NT2/D1 (cell line): ENCODE measurements at regions not wholly inside any gene's neighbourhood (a gene's known extent, or its start where the extent isn't known, plus 50 kb on each side); places are given as distances from the start of the nearest gene placed in this dataset.

Source experiments
- DNase-seq: peaks from one replicate; pipeline ENCODE4 v3.0.0-alpha.2; 2011; ENCODE audit warnings: low read depth, low spot score
- H3K27me3 ChIP-seq: 2 replicates; pipeline ENCODE4 v1.6.0; 2011; ENCODE audit warnings: mild to moderate bottlenecking; ENCODE audit not compliant: insufficient read length, insufficient read depth
- H3K36me3 ChIP-seq: 2 replicates; pipeline ENCODE4 v1.6.1; 2011; ENCODE audit warnings: mild to moderate bottlenecking, low read length, mixed read lengths; ENCODE audit not compliant: insufficient read depth, insufficient read length
- H3K4me1 ChIP-seq: 2 replicates; pipeline ENCODE4 v1.5.1; 2011; ENCODE audit not compliant: insufficient read depth, insufficient read length
- H3K4me3 ChIP-seq: 2 replicates; pipeline ENCODE4 v1.5.1; 2011; ENCODE audit warnings: low read depth; ENCODE audit not compliant: insufficient read length
- H3K9ac ChIP-seq: 2 replicates; pipeline ENCODE4 v1.6.0; 2011; ENCODE audit warnings: low read depth; ENCODE audit not compliant: insufficient read length
- H3K9me3 ChIP-seq: 2 replicates; pipeline ENCODE4 v1.5.1; 2011; ENCODE audit warnings: mild to moderate bottlenecking, low read length; ENCODE audit not compliant: insufficient read depth
- SUZ12 ChIP-seq: IDR thresholded peaks from 2 replicates; pipeline ENCODE4 v1.6.1; 2011; ENCODE audit not compliant: insufficient read length, insufficient read depth; ENCODE audit errors: extremely low read depth
- YY1 ChIP-seq: IDR thresholded peaks from 2 replicates; pipeline ENCODE4 v1.6.1; 2011; ENCODE audit not compliant: insufficient read length, insufficient read depth
- ZNF274 ChIP-seq: IDR thresholded peaks from 2 replicates; pipeline ENCODE4 v1.6.1; 2011; ENCODE audit warnings: mild to moderate bottlenecking, low read depth, low read length

DNA sequence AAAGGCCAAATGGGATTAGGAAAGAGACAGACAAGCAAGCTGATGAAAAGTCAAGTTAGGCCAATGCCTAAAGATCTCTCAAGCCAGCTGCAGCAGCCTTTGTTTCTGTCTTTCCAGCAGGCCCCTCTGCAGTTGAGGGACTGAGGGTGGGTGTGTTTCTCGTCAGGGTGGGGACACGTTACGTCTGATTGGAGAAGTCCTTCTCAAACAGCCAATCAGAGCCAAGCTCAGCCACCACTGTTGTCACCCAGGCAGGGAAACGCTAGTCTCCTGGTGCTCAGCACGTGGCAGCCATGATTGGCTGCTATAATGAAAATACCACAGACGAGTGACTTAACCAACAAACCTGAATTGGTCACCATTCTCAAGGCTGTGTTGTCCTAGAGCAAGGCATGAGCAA is 177.1 kb upstream of the LCORL start:
- DNase-seq: no peak
- Histone ChIP-seq H3K4me1 (no peaks in the 10 kb centered on the region), H3K9me3 (no peaks in the 10 kb centered on the region), H3K27me3 (no peaks in the 10 kb centered on the region), H3K9ac (no peak overlapping the region), H3K4me3 (no peak overlapping the region), H3K36me3 (no peaks in the 10 kb centered on the region)
- no peak for TF ChIP-seq SUZ12

DNA sequence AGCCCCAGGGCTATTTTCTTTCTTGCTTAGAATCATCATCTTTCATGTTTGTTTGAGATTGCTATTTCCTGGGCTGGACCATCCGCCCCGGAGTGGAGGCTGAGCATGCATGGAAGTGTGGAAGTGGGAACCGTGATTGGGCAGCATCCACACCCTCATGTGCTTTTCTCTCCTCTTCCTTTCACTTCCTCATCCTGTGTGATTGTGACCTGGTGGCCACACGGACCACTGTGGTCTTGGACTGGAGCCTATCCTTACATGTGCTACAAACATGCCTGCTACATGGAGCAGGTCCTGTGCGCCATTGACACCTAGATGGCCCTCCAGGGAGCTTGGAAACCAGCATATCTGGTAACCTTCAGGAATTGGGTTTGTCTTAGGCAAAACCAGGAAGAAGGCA is 175.9 kb upstream of the LCORL start:
- Histone ChIP-seq H3K9me3 (no peaks in the 10 kb centered on the region), H3K9ac (no peak overlapping the region), H3K4me3 (no peak overlapping the region), H3K36me3 (no peaks in the 10 kb centered on the region), H3K27me3 (no peaks in the 10 kb centered on the region), H3K4me1 (no peaks in the 10 kb centered on the region)
- DNase-seq: no peak
- TF ChIP-seq SUZ12 (no peak), YY1 (no peak), ZNF274 (no peak)

GRCh38 chr4:18194278-18194677 is 172.7 kb upstream of the LCORL start:
- Histone ChIP-seq H3K4me3 (no peak overlapping the region), H3K4me1 (no peaks in the 10 kb centered on the region), H3K9ac (no peak overlapping the region), H3K36me3 (no peaks in the 10 kb centered on the region), H3K9me3 (no peaks in the 10 kb centered on the region), H3K27me3 (no peaks in the 10 kb centered on the region)
- no peak for DNase-seq
- no peak for TF ChIP-seq SUZ12
- TF ChIP-seq YY1: no peak
- TF ChIP-seq ZNF274: no peak

GRCh38 chr4:18192901-18193300 is 171.3 kb upstream of the LCORL start:
- Histone ChIP-seq H3K9ac (no peak overlapping the region), H3K27me3 (no peaks in the 10 kb centered on the region), H3K4me3 (no peak overlapping the region), H3K9me3 (no peaks in the 10 kb centered on the region), H3K4me1 (no peaks in the 10 kb centered on the region), H3K36me3 (no peaks in the 10 kb centered on the region)
- TF ChIP-seq ZNF274: no peak
- TF ChIP-seq SUZ12: no peak
- no peak for DNase-seq

- no peak for TF ChIP-seq ZNF274
- no peak for TF ChIP-seq SUZ12
- TF ChIP-seq YY1: no peak
- H3K4me1 ChIP-seq: no peaks in the 10 kb centered on the region
- no peak overlapping the region for H3K4me3 ChIP-seq
- no peaks in the 10 kb centered on the region for H3K27me3 ChIP-seq
- DNase-seq: no peak
- no peaks in the 10 kb centered on the region for H3K36me3 ChIP-seq
- H3K9ac ChIP-seq: no peak overlapping the region
- H3K9me3 ChIP-seq: no peaks in the 10 kb centered on the region
These were observed 163.9 kb upstream of the LCORL start for GRCh38 chr4:18185491-18185890.

DNA sequence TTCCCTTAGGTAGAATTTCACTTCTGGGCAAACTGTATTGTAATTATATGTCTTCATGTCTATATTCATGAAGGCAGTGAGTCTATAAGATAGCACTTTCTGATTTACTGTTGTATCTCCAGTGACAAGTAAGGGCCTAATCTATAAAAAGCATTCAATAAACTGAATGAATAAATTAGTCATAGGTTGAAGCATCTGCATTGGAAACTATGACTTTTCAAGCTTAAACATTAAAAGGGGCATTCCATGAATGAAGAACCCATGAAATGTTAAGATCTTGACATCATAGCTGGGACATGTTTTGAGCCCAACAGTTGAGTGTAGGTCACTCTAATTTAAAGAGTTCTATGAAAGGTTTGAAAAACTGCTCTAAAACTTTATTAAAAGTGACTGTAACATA is 159.3 kb upstream of the LCORL start:
- Histone ChIP-seq H3K36me3 (no peaks in the 10 kb centered on the region), H3K9me3 (no peaks in the 10 kb centered on the region), H3K4me1 (no peaks in the 10 kb centered on the region), H3K9ac (no peak overlapping the region), H3K4me3 (no peak overlapping the region), H3K27me3 (no peaks in the 10 kb centered on the region)
- no peak for TF ChIP-seq YY1
- DNase-seq: no peak

- Histone ChIP-seq H3K4me1 (no peaks in the 10 kb centered on the region), H3K4me3 (no peak overlapping the region), H3K36me3 (no peaks in the 10 kb centered on the region), H3K27me3 (no peaks in the 10 kb centered on the region), H3K9ac (no peak overlapping the region), H3K9me3 (no peaks in the 10 kb centered on the region)
- no peak for TF ChIP-seq ZNF274
- TF ChIP-seq YY1: no peak
- no peak for TF ChIP-seq SUZ12
- no peak for DNase-seq
These were observed 158.6 kb upstream of the LCORL start for GRCh38 chr4:18180122-18180521.

- no peak for TF ChIP-seq SUZ12
- TF ChIP-seq YY1: no peak
- TF ChIP-seq ZNF274: no peak
- Histone ChIP-seq H3K9me3 (no peaks in the 10 kb centered on the region), H3K4me1 (no peaks in the 10 kb centered on the region), H3K27me3 (no peaks in the 10 kb centered on the region), H3K9ac (no peak overlapping the region), H3K4me3 (no peak overlapping the region), H3K36me3 (no peaks in the 10 kb centered on the region)
- DNase-seq: no peak
These were observed 150.3 kb upstream of the LCORL start for GRCh38 chr4:18171896-18172295.
